WTC11 (cell line): ENCODE measurements at regions not wholly inside any gene's neighbourhood (a gene's known extent, or its start where the extent isn't known, plus 50 kb on each side); places are given as distances from the start of the nearest gene placed in this dataset.

ENCODE experiments used
- ATAC-seq: fragments of 200-7000 bp; cut with Tn5 transposase; 2 replicates; pipeline ENCODE4 v1.10.0; 2021; ENCODE audit warnings: mild to moderate bottlenecking, moderate library complexity
- CTCF ChIA-PET: fragments of 300-600 bp; sonication (Branson Sonifier 250); formaldehyde crosslinking; loops from one replicate; lab custom pipeline; 2021; ENCODE audit warnings: antibody characterized with exemption; lab: Charles Lee
- POLR2A ChIA-PET: fragments of 350-600 bp; sonication (Branson Sonifier 250); formaldehyde crosslinking; loops from one replicate; lab custom pipeline; 2021; ENCODE audit warnings: antibody characterized with exemption; lab: Charles Lee
- DNase-seq: peaks from one replicate; pipeline ENCODE4 v3.0.0; 2021; ENCODE audit warnings: low spot score
- H3K27ac Mint-ChIP-seq: 2 replicates; pipeline ENCODE4 v1.8.0; 2021; ENCODE audit warnings: mixed read lengths
- H3K27me3 Mint-ChIP-seq: 2 replicates; pipeline ENCODE4 v1.8.0; 2021; ENCODE audit warnings: low read depth, mild to moderate bottlenecking, moderate library complexity, mixed read lengths
- H3K36me3 Mint-ChIP-seq: 2 replicates; pipeline ENCODE4 v1.8.0; 2021; ENCODE audit warnings: mixed read lengths
- H3K4me1 Mint-ChIP-seq: 2 replicates; pipeline ENCODE4 v1.8.0; 2022; ENCODE audit warnings: mixed read lengths
- H3K4me3 Mint-ChIP-seq: 2 replicates; pipeline ENCODE4 v1.8.0; 2021; ENCODE audit warnings: mild to moderate bottlenecking, moderate library complexity, mixed read lengths
- H3K9me3 Mint-ChIP-seq: 2 replicates; pipeline ENCODE4 v1.8.0; 2021; ENCODE audit warnings: mixed read lengths
- ATF3 ChIP-seq: sonication (generic); formaldehyde crosslinking; conservative IDR thresholded peaks from 2 replicates; pipeline ENCODE4 v1.8.1; 2022; ENCODE audit warnings: mild to moderate bottlenecking, missing genetic modification reagents
- CREM ChIP-seq: sonication (generic); formaldehyde crosslinking; IDR thresholded peaks from 2 replicates; pipeline ENCODE4 v1.8.1; 2022; ENCODE audit warnings: mild to moderate bottlenecking, missing genetic modification reagents, moderate library complexity
- CTCF ChIP-seq: fragments of 200-600 bp; IDR thresholded peaks from 2 replicates; pipeline ENCODE4 v1.8.0; 2022; ENCODE audit warnings: antibody characterized with exemption
- E2F4 ChIP-seq: sonication (generic); formaldehyde crosslinking; IDR thresholded peaks from 2 replicates; pipeline ENCODE4 v1.8.1; 2022; ENCODE audit warnings: low read depth, mild to moderate bottlenecking, moderate library complexity, missing genetic modification reagents, borderline replicate concordance
- ERG ChIP-seq: fragments of 250-450 bp; sonication (Bioruptor Pico); IDR thresholded peaks from 2 replicates; pipeline ENCODE4 v1.8.0; 2021; ENCODE audit warnings: mild to moderate bottlenecking
- ESRRA ChIP-seq: sonication (generic); formaldehyde crosslinking; IDR thresholded peaks from 2 replicates; pipeline ENCODE4 v1.8.1; 2022; ENCODE audit warnings: mild to moderate bottlenecking, missing genetic modification reagents, borderline replicate concordance
- FOXP1 ChIP-seq: sonication (generic); formaldehyde crosslinking; IDR thresholded peaks from 2 replicates; pipeline ENCODE4 v1.8.0; 2022; ENCODE audit warnings: missing genetic modification reagents, mild to moderate bottlenecking, moderate library complexity, borderline replicate concordance
- GABPB1 ChIP-seq: sonication (generic); formaldehyde crosslinking; IDR thresholded peaks from 2 replicates; pipeline ENCODE4 v1.8.1; 2023; ENCODE audit warnings: mild to moderate bottlenecking, missing genetic modification reagents
- GRHL2 ChIP-seq: fragments of 250-450 bp; sonication (Bioruptor Pico); IDR thresholded peaks from 2 replicates; pipeline ENCODE4 v1.8.0; 2022; ENCODE audit warnings: mild to moderate bottlenecking, moderate library complexity; ENCODE audit not compliant: insufficient replicate concordance, severe bottlenecking
- IRF2 ChIP-seq: sonication (generic); formaldehyde crosslinking; IDR thresholded peaks from 2 replicates; pipeline ENCODE4 v1.8.0; 2022; ENCODE audit warnings: low read depth, missing genetic modification reagents, borderline replicate concordance
- KAT7 ChIP-seq: sonication (generic); formaldehyde crosslinking; IDR thresholded peaks from 2 replicates; pipeline ENCODE4 v1.8.1; 2023; ENCODE audit warnings: missing genetic modification reagents, mild to moderate bottlenecking, borderline replicate concordance
- PREB ChIP-seq: sonication (generic); formaldehyde crosslinking; IDR thresholded peaks from 2 replicates; pipeline ENCODE4 v1.8.1; 2022; ENCODE audit warnings: mild to moderate bottlenecking, missing genetic modification reagents, moderate library complexity, borderline replicate concordance
- USF1 ChIP-seq: sonication (generic); formaldehyde crosslinking; IDR thresholded peaks from 2 replicates; pipeline ENCODE4 v1.8.0; 2022; ENCODE audit warnings: mild to moderate bottlenecking, missing genetic modification reagents
- ZMAT4 ChIP-seq: fragments of 250-450 bp; sonication (Bioruptor Pico); IDR thresholded peaks from 2 replicates; pipeline ENCODE4 v1.9.0; 2021; ENCODE audit warnings: mild to moderate bottlenecking
- ZNF416 ChIP-seq: fragments of 250-450 bp; sonication (Bioruptor Pico); IDR thresholded peaks from 2 replicates; pipeline ENCODE4 v1.9.0; 2021; ENCODE audit warnings: mild to moderate bottlenecking, inconsistent platforms
- ZNF425 ChIP-seq: fragments of 250-450 bp; sonication (Bioruptor Pico); conservative IDR thresholded peaks from 2 replicates; pipeline ENCODE4 v1.9.0; 2021; ENCODE audit warnings: mild to moderate bottlenecking

- TF ChIP-seq ZNF416 (CRISPR knock-in tag) = no peak
Observed at GRCh38 chr7:86301301-86301700, 342.4 kb upstream of the GRM3 start (continued).

GRCh38 chr7:86295526-86295925 is 348.2 kb upstream of the GRM3 start:
- CTCF ChIA-PET = interaction anchor here (0.6 to 1.2 kb wide), 2 partner anchors 58 to 1153 kb away, joined by 3 read pairs; no protein-coding TSS in a partner anchor

GRCh38 chr7:86282014-86282682 is 361.6 kb upstream of the GRM3 start:
- H3K27ac Mint-ChIP-seq = no peak overlapping the region
- no peaks in the 10 kb centered on the region for H3K27me3 Mint-ChIP-seq
- peak; percentile 20 for DNase-seq
- ChIA-PET POLR2A (no interaction called here), CTCF (no interaction called here)
- TF ChIP-seq GRHL2 (CRISPR knock-in tag) = no peak
- no peak overlapping the region for H3K4me3 Mint-ChIP-seq
- no peaks in the 10 kb centered on the region for H3K36me3 Mint-ChIP-seq
- H3K4me1 Mint-ChIP-seq = no peaks in the 10 kb centered on the region
- H3K9me3 Mint-ChIP-seq = no peaks in the 10 kb centered on the region
- ATAC-seq = peak; percentile 74

More at GRCh38 chr7:86295526-86295925, 348.2 kb upstream of the GRM3 start:
- H3K27ac Mint-ChIP-seq = no peak overlapping the region
- no peaks in the 10 kb centered on the region for H3K27me3 Mint-ChIP-seq
- POLR2A ChIA-PET = no interaction called here
- no peak for ATAC-seq
- no peaks in the 10 kb centered on the region for H3K36me3 Mint-ChIP-seq
- TF ChIP-seq PREB (CRISPR knock-in tag) (no peak), CTCF (no peak), ZNF425 (CRISPR knock-in tag) (no peak), GABPB1 (CRISPR knock-in tag) (no peak), FOXP1 (CRISPR knock-in tag) (no peak), ZMAT4 (CRISPR knock-in tag) (no peak), CREM (no peak)
- TF ChIP-seq, all 79 proteins: peak for 0
- no peak for DNase-seq
- peaks cover 5% of the 10 kb centered on the region; the same call in 1 of the 2 replicates for H3K4me1 Mint-ChIP-seq
- H3K9me3 Mint-ChIP-seq = no peaks in the 10 kb centered on the region
- H3K4me3 Mint-ChIP-seq = no peak overlapping the region

- Mint-ChIP-seq H3K9me3 (no peaks in the 10 kb centered on the region), H3K36me3 (no peaks in the 10 kb centered on the region), H3K4me3 (no peak overlapping the region), H3K4me1 (peaks cover under 1% of the 10 kb centered on the region), H3K27ac (no peak overlapping the region), H3K27me3 (no peaks in the 10 kb centered on the region)
- ATAC-seq = no peak
- ChIA-PET CTCF (no interaction called here), POLR2A (no interaction called here)
- TF ChIP-seq ATF3 (CRISPR knock-in tag) = no peak
- no peak for DNase-seq
Observed at GRCh38 chr7:86280150-86280549, 363.6 kb upstream of the GRM3 start.

GRCh38 chr7:86262781-86263180 is 380.9 kb upstream of the GRM3 start:
- Mint-ChIP-seq H3K4me1 (no peaks in the 10 kb centered on the region), H3K4me3 (no peak overlapping the region), H3K27me3 (no peaks in the 10 kb centered on the region), H3K9me3 (0 out of 2 replicates have a peak, but pooled peaks cover 1% of the 10 kb centered on the region), H3K36me3 (no peaks in the 10 kb centered on the region), H3K27ac (no peak overlapping the region)
- no peak for DNase-seq
- no peak for ATAC-seq
- POLR2A ChIA-PET = no interaction called here
- CTCF ChIA-PET = no interaction called here
- TF ChIP-seq ESRRA (CRISPR knock-in tag) (no peak), E2F4 (no peak), IRF2 (CRISPR knock-in tag) (no peak), ERG (CRISPR knock-in tag) (no peak), USF1 (CRISPR knock-in tag) (no peak), KAT7 (no peak)
